ENCODE measurements at regions not wholly inside any gene's neighbourhood (a gene's known extent, or its start where the extent isn't known, plus 50 kb on each side); places are given as distances from the start of the nearest gene placed in this dataset.
"Not testable (repeated sequence)": the region's sequence is repeated elsewhere in the genome, so short reads cannot be mapped to it uniquely, and the experiment has no call there.

GRCh38 chr7:119010635-119011034, 786.1 kb downstream of the ANKRD7 start:
- peaks cover 0 to 1% of the 10 kb centered on the region in 2 donors for H3K9me3 ChIP-seq
- H3K27ac ChIP-seq, result no peak overlapping the region
- no peaks in the 10 kb centered on the region for H3K36me3 ChIP-seq
- TF ChIP-seq POLR2A (IDR thresholded peaks at IDR 0.05) (no peak), CTCF (IDR thresholded peaks at IDR 0.05) (no peak)
- no peak for DNase-seq
- no peaks in the 10 kb centered on the region for H3K27me3 ChIP-seq
- no peaks in the 10 kb centered on the region for H3K4me1 ChIP-seq
- intact Hi-C loops (cut with DNase I; ENCODE audit: low total_unique reads), result no loop called here
- H3K4me3 ChIP-seq, result no peak overlapping the region

DNA sequence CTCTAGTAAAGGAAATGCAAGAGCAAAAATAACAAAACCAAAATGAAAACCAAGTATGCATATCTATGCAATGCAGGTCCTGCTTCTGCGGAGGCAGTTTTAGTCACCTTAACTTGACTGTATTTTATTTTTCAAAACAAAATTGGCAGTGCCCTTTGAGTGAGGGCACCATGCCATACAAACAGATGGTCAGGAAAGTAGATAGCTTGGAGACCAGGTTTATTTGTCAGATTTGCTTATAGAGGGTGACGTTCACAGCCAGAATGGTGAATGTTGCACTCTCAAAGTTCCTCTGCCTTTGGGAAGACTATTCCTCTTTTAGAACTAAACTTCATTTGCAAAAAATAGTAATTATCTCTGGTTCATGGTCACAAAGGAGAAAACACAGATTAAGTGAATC, 801.9 kb downstream of the ANKRD7 start:
- no peaks in the 10 kb centered on the region for H3K27me3 ChIP-seq
- H3K9me3 ChIP-seq, result no peaks in the 10 kb centered on the region
- no peak overlapping the region for H3K4me3 ChIP-seq
- H3K36me3 ChIP-seq, result no peaks in the 10 kb centered on the region
- no peaks in the 10 kb centered on the region for H3K4me1 ChIP-seq
- no peak for DNase-seq
- intact Hi-C loops (cut with DNase I; ENCODE audit: low total_unique reads), result no loop called here
- H3K27ac ChIP-seq, result no peak overlapping the region
- TF ChIP-seq POLR2A (IDR thresholded peaks at IDR 0.05) (no peak), CTCF (IDR thresholded peaks at IDR 0.05) (no peak)

- no peak for DNase-seq
- Histone ChIP-seq H3K27me3 (no peaks in the 10 kb centered on the region), H3K4me3 (no peak overlapping the region), H3K9me3 (no peaks in the 10 kb centered on the region), H3K36me3 (no peaks in the 10 kb centered on the region), H3K27ac (no peak overlapping the region), H3K4me1 (no peaks in the 10 kb centered on the region)
- TF ChIP-seq POLR2A (IDR thresholded peaks at IDR 0.05), result no peak
- no peak for TF ChIP-seq CTCF (IDR thresholded peaks at IDR 0.05)
- intact Hi-C loops (cut with DNase I; ENCODE audit: low total_unique reads), result no loop called here
These were observed 804.2 kb downstream of the ANKRD7 start for GRCh38 chr7:119028736-119029135.

DNA sequence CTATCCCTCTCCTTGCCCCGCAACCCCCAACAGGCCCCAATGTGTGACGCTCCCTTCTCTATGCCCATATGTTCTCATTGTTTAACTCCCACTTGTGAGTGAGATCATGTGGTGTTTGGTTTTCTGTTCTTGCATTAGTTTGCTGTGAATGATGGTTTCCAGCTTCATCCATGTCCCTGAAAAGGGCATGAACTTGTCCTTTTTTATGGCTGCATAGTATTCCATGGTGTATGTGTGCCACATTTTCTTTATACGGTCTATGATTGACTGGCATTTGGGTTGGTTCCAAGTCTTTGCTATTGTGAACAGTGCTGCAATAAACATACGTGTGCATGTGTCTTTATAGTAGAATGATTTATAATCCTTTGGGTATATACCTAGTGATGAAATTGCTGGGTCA, 807.6 kb downstream of the ANKRD7 start:
- H3K9me3 ChIP-seq; H3K27ac ChIP-seq; H3K4me3 ChIP-seq; DNase-seq; H3K36me3 ChIP-seq; H3K27me3 ChIP-seq; intact Hi-C loops (cut with DNase I; ENCODE audit: low total_unique reads); H3K4me1 ChIP-seq: not testable (repeated sequence)

DNA sequence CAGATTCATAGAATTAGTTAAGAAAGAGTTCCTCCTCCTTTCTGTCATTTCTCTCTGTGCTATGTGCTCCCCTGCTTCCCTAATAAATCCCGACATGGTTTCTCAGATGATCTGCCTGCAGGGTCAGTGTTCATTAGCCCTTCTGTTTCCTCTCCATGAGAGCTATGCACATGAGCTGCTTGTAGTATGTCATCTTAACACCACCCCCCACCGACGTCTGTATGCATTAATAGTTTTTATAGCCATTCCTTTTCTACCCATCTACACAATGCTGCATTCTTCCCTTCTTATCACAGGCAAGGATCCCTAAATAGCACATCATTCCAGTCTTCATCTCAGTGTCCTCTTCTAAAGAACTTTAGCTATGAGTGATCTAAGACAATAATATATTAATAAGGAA, 809.1 kb downstream of the ANKRD7 start:
- H3K27me3 ChIP-seq, result no peaks in the 10 kb centered on the region
- H3K4me1 ChIP-seq, result no peaks in the 10 kb centered on the region
- DNase-seq, result no peak
- intact Hi-C loops (cut with DNase I; ENCODE audit: low total_unique reads), result no loop called here
- TF ChIP-seq CTCF (IDR thresholded peaks at IDR 0.05), result no peak
- TF ChIP-seq POLR2A (IDR thresholded peaks at IDR 0.05), result no peak
- H3K9me3 ChIP-seq, result no peaks in the 10 kb centered on the region
- no peak overlapping the region for H3K4me3 ChIP-seq
- no peak overlapping the region for H3K27ac ChIP-seq
- H3K36me3 ChIP-seq, result no peaks in the 10 kb centered on the region

GRCh38 chr7:119037941-119038340, 813.4 kb downstream of the ANKRD7 start:
- no peaks in the 10 kb centered on the region for H3K4me1 ChIP-seq
- no peaks in the 10 kb centered on the region for H3K27me3 ChIP-seq
- DNase-seq, result no peak
- H3K27ac ChIP-seq, result no peak overlapping the region
- no peaks in the 10 kb centered on the region for H3K9me3 ChIP-seq
- TF ChIP-seq CTCF (IDR thresholded peaks at IDR 0.05), result no peak
- no peak for TF ChIP-seq POLR2A (IDR thresholded peaks at IDR 0.05)
- intact Hi-C loops (cut with DNase I; ENCODE audit: low total_unique reads), result no loop called here
- H3K36me3 ChIP-seq, result no peaks in the 10 kb centered on the region
- H3K4me3 ChIP-seq, result no peak overlapping the region
